ENCODE measurements at regions not wholly inside any gene's neighbourhood (a gene's known extent, or its start where the extent isn't known, plus 50 kb on each side); places are given as distances from the start of the nearest gene placed in this dataset.

- TF ChIP-seq EZH2phosphoT487 (IDR thresholded peaks at IDR 0.05) (no peak), CTCF (IDR thresholded peaks at IDR 0.05) (no peak), EZH2 (IDR thresholded peaks at IDR 0.05) (no peak)
These were observed 188.7 kb downstream of the GIPC2 start for GRCh38 chr1:78234496-78234895.
